Esophagus (tissue), 2 donors: ENCODE measurements at regions not wholly inside any gene's neighbourhood (a gene's known extent, or its start where the extent isn't known, plus 50 kb on each side); places are given as distances from the start of the nearest gene placed in this dataset.

Experiments used
- H3K27ac ChIP-seq, 2 donors: one replicate each; pipeline ENCODE4 v1.5.1; 2013; ENCODE audit warnings: low read depth in 2 of 2, mild to moderate bottlenecking in 2 of 2, inconsistent platforms in 1 of 2, low read length in 1 of 2, moderate library complexity in 1 of 2
- H3K27me3 ChIP-seq, 2 donors: one replicate each; pipeline ENCODE4 v1.6.1; 2013; ENCODE audit warnings: low read length in 2 of 2, control low read depth in 1 of 2, mild to moderate bottlenecking in 1 of 2; ENCODE audit not compliant: insufficient read depth in 2 of 2, control insufficient read depth in 1 of 2
- H3K36me3 ChIP-seq, 2 donors: one replicate each; pipeline ENCODE4 v1.6.1; 2013; ENCODE audit warnings: low read length in 1 of 2; ENCODE audit not compliant: control insufficient read depth in 2 of 2, insufficient read depth in 2 of 2
- H3K4me1 ChIP-seq, 2 donors: one replicate each; pipeline ENCODE4 v1.6.1; 2013; ENCODE audit warnings: low read length in 1 of 2; ENCODE audit not compliant: control insufficient read depth in 2 of 2, insufficient read depth in 2 of 2
- H3K4me3 ChIP-seq, 2 donors: one replicate each; pipeline ENCODE4 v1.5.1; 2013; ENCODE audit warnings: low read length in 2 of 2, mild to moderate bottlenecking in 2 of 2, low read depth in 1 of 2, moderate library complexity in 1 of 2
- H3K9me3 ChIP-seq, 2 donors: one replicate each; pipeline ENCODE4 v1.6.1; 2013; ENCODE audit warnings: mild to moderate bottlenecking in 2 of 2, low read depth in 1 of 2, low read length in 1 of 2, moderate library complexity in 1 of 2; ENCODE audit not compliant: control insufficient read depth in 2 of 2, insufficient read depth in 1 of 2
- WGBS, 2 donors: extraction: QIAGEN DNeasy Blood & Tissue Kit; methylation state at CpG; one replicate each; pipeline ENCODE4 v1.1.7; 2013; 5-methylcytosine and 5-hydroxymethylcytosine counted together
- donor health status: healthy with polysubstance abuse.
- donor health status: Bipolar disorder and iron deficiency.

DNA sequence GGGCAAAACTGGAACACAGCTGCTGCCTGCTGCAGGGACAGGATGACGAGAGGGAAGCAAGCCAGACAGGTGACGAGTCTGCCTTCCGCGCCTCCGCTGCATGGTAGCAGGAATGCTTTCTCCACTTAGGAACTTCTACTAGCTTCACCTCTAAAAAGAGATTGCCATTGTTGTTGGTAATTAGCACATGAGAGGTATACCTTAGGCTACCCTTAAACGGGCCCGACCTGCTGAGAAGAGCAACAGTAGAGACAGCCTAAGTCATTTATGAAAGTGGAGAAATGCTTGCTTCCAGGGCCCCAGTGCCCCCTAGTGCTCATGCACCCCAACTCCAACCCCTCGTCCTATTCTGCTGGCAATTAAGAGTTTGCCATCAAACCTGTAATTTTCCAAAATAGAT, 96.9 kb upstream of the AKT3 start:
- H3K27ac ChIP-seq: no peak overlapping the region
- peaks cover 0 to 3% of the 10 kb centered on the region in 2 donors for H3K27me3 ChIP-seq
- H3K4me1 ChIP-seq: no peaks in the 10 kb centered on the region
- H3K36me3 ChIP-seq: no peaks in the 10 kb centered on the region
- no peak overlapping the region for H3K4me3 ChIP-seq
- 69 to 74% methylated on average over 8 of the region's 8 CpGs for WGBS, 2 donors
- H3K9me3 ChIP-seq: no peaks in the 10 kb centered on the region

DNA sequence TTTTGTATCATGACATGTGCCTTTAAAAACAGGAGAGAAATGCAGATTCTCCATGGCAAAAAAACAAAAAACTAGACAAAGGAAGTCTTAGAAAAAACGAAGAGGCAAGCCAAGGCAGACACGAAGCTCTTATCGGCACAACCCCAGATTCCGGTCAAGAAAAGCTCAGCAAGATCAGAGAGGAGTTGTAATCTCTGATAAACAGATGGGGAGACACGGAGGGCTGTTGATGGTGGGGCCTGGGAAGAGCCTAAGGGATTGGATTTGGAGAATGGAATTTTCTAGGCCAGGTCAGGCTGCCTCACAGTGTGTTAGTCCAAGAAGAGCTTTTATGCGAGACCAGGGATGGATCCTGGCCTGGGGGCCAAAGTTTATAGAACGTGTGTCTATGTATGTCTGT, 96.2 kb upstream of the AKT3 start:
- Histone ChIP-seq H3K9me3 (no peaks in the 10 kb centered on the region), H3K4me1 (no peaks in the 10 kb centered on the region), H3K27me3 (peaks cover 0 to 3% of the 10 kb centered on the region in 2 donors), H3K27ac (no peak overlapping the region), H3K36me3 (no peaks in the 10 kb centered on the region), H3K4me3 (no peak overlapping the region)
- WGBS, 2 donors: 67% methylated on average over 7 of the region's 7 CpGs

DNA sequence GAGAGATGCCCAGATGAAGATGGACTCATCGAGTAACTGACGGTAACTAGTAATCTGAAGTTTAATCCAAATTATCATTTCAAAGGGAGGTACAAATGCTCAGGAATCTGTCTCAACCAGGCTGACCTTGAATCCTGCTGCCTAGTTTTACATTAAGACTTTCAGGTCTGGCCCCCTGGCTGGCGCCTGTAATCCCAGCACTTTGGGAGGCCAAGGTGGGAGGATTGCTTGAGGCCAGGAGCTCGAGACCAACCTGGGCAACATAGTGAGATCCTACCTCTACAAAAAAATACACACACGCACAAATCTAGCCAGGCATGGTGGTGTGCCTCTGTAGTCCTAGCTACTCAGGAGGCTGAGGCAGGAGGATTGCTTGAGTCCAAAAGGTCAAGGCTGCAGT, 95.7 kb upstream of the AKT3 start:
- H3K27me3 ChIP-seq: peaks cover 0 to 3% of the 10 kb centered on the region in 2 donors
- no peaks in the 10 kb centered on the region for H3K36me3 ChIP-seq
- H3K4me3 ChIP-seq: no peak overlapping the region
- no peak overlapping the region for H3K27ac ChIP-seq
- H3K4me1 ChIP-seq: no peaks in the 10 kb centered on the region
- H3K9me3 ChIP-seq: no peaks in the 10 kb centered on the region
- 94 to 95% methylated on average over 5 of the region's 5 CpGs for WGBS, 2 donors

DNA sequence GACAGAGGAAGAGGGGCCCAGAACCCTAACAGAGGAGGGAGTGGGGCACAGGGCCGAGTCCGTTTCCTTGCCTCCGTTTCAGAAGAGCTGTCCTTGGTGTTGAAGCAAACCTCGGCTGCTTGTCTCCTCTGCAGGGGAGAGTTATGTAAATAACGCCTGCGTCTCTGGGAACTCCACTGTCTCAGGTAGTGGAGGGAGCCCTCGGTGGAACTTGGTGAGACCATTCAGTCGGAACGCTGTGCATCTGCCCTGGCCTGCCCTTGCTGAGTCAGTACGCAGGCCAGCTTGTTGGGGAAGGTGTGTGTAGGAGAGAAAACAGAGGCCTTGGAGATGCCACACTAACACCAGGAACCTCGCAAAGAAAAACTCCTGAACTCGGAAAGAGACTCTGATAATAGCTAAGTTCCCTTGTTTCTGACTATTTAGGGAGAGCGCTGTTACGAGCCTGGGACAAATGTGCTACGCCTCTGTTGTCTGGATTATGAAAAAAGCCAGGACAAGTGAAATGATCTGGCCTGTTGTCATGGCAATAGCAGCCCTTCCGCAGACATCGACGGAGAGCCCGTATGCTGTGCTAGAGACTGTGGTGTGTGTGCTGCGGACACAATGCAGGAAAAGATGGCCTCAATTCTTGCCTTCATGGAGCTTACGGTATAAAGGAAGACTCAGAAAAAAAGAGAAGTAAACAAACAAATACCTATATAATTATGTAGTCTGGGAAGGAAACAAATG, 94.6 kb upstream of the AKT3 start:
- no peak overlapping the region for H3K27ac ChIP-seq
- no peak overlapping the region for H3K4me3 ChIP-seq
- 48% methylated on average over 21 of the region's 21 CpGs for WGBS, 2 donors

DNA sequence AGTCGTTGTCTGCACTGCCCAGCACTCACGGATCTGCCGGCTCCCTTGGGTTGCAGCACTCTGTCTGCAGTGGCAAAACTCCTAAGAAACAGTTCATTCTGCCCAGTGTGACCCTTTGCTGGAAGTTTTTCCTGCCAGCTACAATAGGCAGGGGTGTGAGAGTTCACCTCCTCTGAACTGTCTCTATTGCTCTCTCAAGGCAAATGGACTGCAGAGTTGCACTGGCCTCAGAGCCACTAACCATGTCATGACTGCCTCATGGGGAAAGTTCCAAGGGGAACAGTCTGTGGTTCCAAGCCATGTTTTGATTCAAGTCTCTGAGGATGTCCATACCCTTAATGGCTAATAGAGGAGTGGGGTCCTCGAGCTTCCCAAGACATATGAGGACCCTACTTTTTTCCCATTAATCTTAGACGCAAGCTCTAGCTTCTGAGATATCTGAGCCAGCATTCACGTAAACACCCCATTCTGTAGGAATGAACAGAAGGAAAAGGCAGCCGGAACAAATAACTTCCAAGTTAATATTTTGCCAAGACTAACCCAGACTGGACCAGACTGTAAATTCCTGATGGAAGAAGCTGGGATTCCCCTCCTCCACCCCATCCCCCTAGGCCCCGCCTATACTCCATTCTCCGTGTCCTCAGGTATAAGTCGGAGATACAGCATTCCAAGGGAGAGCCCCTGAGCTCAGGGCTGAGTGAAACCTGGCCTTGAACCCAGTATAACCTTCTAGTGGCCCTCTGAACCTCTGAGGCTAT, 93.8 kb upstream of the AKT3 start:
- no peak overlapping the region for H3K27ac ChIP-seq
- H3K36me3 ChIP-seq: no peaks in the 10 kb centered on the region
- H3K9me3 ChIP-seq: no peaks in the 10 kb centered on the region
- 64 to 69% methylated on average over 10 of the region's 10 CpGs for WGBS, 2 donors
- no peak overlapping the region for H3K4me3 ChIP-seq
- H3K27me3 ChIP-seq: peaks cover 0 to 3% of the 10 kb centered on the region in 2 donors
- no peaks in the 10 kb centered on the region for H3K4me1 ChIP-seq

More for the DNA sequence above, 94.6 kb upstream of the AKT3 start:
- no peaks in the 10 kb centered on the region for H3K36me3 ChIP-seq
- H3K4me1 ChIP-seq: no peaks in the 10 kb centered on the region
- no peaks in the 10 kb centered on the region for H3K9me3 ChIP-seq
- H3K27me3 ChIP-seq: peaks cover 0 to 3% of the 10 kb centered on the region in 2 donors

DNA sequence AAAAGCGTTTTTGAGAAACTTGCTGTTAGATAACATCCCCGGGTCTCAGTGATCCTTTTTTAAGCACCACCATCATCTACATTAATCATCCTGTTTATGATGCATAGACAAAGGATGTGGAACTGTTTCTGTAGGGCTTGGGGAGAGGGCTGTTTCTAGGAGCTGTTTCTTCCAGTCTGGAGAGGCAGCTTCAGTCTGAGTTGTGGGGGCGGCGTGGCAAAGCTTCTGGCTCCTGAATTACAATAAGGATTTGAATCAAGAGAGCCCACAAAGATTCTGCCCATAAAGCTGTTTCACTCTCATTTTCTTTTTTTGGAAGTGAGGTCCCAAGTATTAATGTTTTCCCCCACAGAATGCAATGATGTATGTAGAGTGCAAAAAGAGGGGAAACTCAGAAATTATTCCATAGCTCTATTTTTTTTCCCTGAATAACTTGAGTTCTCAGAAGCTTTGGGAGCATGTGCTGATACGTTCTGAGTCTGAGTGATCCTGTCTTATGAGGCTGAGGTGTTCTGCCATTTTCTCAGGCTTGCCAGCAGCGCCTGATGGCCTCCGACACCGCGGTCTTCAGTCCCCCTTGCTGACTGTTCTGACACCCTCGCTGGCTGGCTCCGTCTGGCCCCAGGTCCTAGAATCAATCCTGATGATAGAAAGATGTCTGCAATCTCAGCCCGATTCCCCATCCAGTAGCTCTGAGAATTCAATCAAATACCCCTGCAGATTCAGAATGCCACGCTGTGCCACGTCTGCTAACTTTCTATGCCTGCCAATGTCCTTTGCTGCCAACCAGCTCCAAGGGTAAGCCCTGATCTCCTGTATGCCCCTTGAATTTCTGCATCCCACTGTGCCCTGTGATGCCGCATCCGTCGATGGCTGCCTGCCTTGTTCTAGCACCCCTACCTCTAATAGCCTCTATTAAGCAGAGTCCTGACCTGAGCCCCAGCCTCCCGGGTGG, 92.4 kb upstream of the AKT3 start:
- Histone ChIP-seq H3K4me1 (no peaks in the 10 kb centered on the region), H3K27ac (no peak overlapping the region), H3K9me3 (no peaks in the 10 kb centered on the region), H3K27me3 (no peaks in the 10 kb centered on the region), H3K36me3 (no peaks in the 10 kb centered on the region), H3K4me3 (no peak overlapping the region)
- 86 to 88% methylated on average over 18 of the region's 18 CpGs for WGBS, 2 donors

DNA sequence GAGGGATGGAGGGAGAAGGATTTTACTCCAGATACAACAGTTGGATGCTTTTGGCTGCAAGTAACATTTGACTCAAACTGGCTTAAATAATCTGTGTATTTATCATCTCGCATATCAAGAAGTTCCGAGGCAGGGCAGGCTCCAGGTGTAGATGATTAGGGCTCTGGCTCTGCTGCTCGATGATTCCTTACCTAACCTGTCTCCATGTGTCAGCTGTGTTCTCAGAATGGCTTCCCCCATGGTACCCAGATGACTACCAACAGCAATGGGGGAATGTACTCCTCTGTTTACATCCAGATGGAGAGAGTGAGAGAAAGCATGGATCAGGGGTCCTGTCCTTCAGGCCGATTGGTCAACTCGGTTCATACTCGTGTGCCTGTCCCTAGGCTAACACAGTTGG, 90.4 kb upstream of the AKT3 start:
- Histone ChIP-seq H3K27me3 (no peaks in the 10 kb centered on the region), H3K9me3 (no peaks in the 10 kb centered on the region), H3K27ac (no peak overlapping the region), H3K4me3 (no peak overlapping the region), H3K36me3 (no peaks in the 10 kb centered on the region), H3K4me1 (no peaks in the 10 kb centered on the region)
- WGBS, 2 donors: 79 to 81% methylated on average over 6 of the region's 6 CpGs

DNA sequence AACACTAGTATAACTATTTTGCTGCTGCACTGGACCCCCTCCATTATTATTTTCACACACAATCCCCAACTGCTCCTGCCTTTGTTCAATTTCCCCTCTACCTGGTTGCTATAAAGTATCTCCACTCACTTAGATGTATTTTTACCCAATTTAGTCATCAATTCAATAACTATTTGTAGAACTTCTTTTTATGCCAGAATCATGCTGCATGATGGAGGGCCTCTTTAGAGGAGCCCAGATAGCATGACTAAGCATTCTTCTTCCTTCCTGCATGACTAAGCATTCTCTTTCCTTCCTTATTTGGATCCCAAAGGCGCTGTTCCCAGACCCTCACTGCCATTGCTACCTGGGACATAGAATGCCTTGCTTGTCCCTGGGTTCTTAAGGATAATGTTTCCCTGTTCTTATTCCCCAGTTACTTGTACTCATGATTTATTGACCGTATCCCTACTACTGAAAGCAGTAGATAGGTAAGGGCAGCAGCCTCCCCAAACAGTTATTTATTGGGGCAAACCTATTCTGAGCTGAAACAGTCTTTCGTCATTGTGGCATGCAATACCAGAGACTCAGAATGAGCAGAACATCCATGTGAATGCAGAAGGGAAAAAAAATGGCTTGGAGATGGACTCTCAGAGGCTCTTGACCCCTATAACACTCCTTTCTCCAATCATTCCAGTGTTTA, 89.3 kb upstream of the AKT3 start:
- H3K9me3 ChIP-seq: no peaks in the 10 kb centered on the region
- WGBS, 2 donors: 77% methylated on average over 3 of the region's 3 CpGs
- H3K27ac ChIP-seq: no peak overlapping the region

DNA sequence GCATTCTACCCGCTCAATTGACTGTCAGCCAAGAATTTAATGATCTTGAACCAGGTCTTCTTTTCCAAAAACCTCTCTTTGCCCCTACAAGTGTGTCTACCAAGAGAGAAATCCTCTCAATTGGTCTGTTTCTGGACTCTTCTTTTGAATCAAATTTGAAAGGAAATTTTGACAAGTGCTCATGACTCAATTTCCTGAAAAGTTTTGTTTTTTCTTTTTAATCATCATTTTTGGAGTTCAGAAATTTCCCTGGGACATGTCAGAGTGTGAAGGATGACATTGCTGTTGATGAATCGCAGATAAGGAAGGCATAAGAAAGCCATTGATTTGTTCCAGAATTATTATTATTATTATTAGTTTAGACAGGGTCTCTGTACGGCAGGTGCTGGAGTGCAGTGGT, 88.2 kb upstream of the AKT3 start:
- Histone ChIP-seq H3K4me3 (no peak overlapping the region), H3K4me1 (no peaks in the 10 kb centered on the region), H3K36me3 (no peaks in the 10 kb centered on the region), H3K9me3 (no peaks in the 10 kb centered on the region), H3K27ac (no peak overlapping the region), H3K27me3 (no peaks in the 10 kb centered on the region)
- 78 to 79% methylated on average over 3 of the region's 3 CpGs for WGBS, 2 donors

More for the DNA sequence above, 89.3 kb upstream of the AKT3 start:
- no peaks in the 10 kb centered on the region for H3K36me3 ChIP-seq
- no peaks in the 10 kb centered on the region for H3K27me3 ChIP-seq
- H3K4me3 ChIP-seq: no peak overlapping the region
- H3K4me1 ChIP-seq: no peaks in the 10 kb centered on the region
